ENCODE measurements at regions not wholly inside any gene's neighbourhood (a gene's known extent, or its start where the extent isn't known, plus 50 kb on each side); places are given as distances from the start of the nearest gene placed in this dataset.

DNA sequence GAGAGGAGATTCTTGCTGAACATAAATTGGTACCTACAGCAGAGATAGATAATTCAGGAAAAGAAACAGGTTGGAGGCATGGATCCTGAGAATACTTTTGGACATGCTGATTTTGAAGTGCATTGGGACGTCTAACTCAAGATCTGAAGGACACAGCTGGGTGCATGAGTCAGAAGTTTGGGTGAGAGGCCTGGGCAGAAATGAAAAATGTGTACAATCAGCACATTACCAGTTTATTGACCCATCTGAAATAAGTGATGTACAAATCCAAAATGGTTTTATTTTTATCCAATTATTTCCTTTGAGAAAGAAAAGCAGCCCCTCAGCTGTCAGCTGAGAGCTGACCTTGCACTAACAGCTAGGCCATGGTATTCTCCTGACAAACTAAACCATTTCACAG, 975.2 kb upstream of the B3GALT2 start:
- Histone ChIP-seq H3K4me3 (no peak overlapping the region), H3K27ac (no peak overlapping the region), H3K36me3 (no peaks in the 10 kb centered on the region), H3K9me3 (peaks cover 0 to 21% (median 6%) of the 10 kb centered on the region in 12 donors), H3K4me1 (no peaks in the 10 kb centered on the region), H3K27me3 (no peaks in the 10 kb centered on the region)
- TF ChIP-seq POLR2A (IDR thresholded peaks at IDR 0.05), result no peak
- TF ChIP-seq CTCF (IDR thresholded peaks at IDR 0.05), result no peak
- 47 to 63% (median 54%) methylated on average over 1 of the region's 1 CpG for WGBS, 4 donors
- intact Hi-C loops (cut with DNase I), result no loop called here
- DNase-seq, result no peak
- no peak for ATAC-seq

- intact Hi-C loops (cut with DNase I), result no loop called here
- Histone ChIP-seq H3K27ac (no peak overlapping the region), H3K4me1 (no peaks in the 10 kb centered on the region), H3K27me3 (no peaks in the 10 kb centered on the region), H3K4me3 (no peak overlapping the region), H3K36me3 (no peaks in the 10 kb centered on the region), H3K9me3 (peaks cover 0 to 21% (median 6%) of the 10 kb centered on the region in 12 donors)
- DNase-seq, result no peak
- TF ChIP-seq POLR2A (IDR thresholded peaks at IDR 0.05) (no peak), CTCF (IDR thresholded peaks at IDR 0.05) (peak in 1 of 12 donors; percentile 20)
- ATAC-seq, result no peak
Measured at GRCh38 chr1:194159941-194160340, 973.5 kb upstream of the B3GALT2 start.

GRCh38 chr1:194155962-194156361, 969.5 kb upstream of the B3GALT2 start:
- no peak for DNase-seq
- TF ChIP-seq CTCF (IDR thresholded peaks at IDR 0.05), result no peak
- no peak for TF ChIP-seq POLR2A (IDR thresholded peaks at IDR 0.05)
- Histone ChIP-seq H3K27me3 (no peaks in the 10 kb centered on the region), H3K9me3 (peaks cover 0 to 21% (median 6%) of the 10 kb centered on the region in 12 donors), H3K4me1 (no peaks in the 10 kb centered on the region), H3K27ac (no peak overlapping the region), H3K4me3 (no peak overlapping the region), H3K36me3 (no peaks in the 10 kb centered on the region)
- WGBS, 4 donors, result 73 to 78% (median 74%) methylated on average over 3 of the region's 3 CpGs
- no peak for ATAC-seq
- intact Hi-C loops (cut with DNase I), result no loop called here

GRCh38 chr1:194151056-194151455, 964.6 kb upstream of the B3GALT2 start:
- DNase-seq, result no peak
- ATAC-seq, result no peak
- WGBS, 4 donors, result 75 to 88% (median 83%) methylated on average over 1 of the region's 1 CpG
- Histone ChIP-seq H3K36me3 (no peaks in the 10 kb centered on the region), H3K4me3 (no peak overlapping the region), H3K27me3 (no peaks in the 10 kb centered on the region), H3K4me1 (no peaks in the 10 kb centered on the region), H3K27ac (no peak overlapping the region), H3K9me3 (no peaks in the 10 kb centered on the region)
- TF ChIP-seq POLR2A (IDR thresholded peaks at IDR 0.05) (no peak), CTCF (IDR thresholded peaks at IDR 0.05) (no peak)
- intact Hi-C loops (cut with DNase I), result no loop called here

Measured in heart left ventricle (tissue), 16 donors.